Tibial nerve (tissue), 4 donors: ENCODE measurements at regions not wholly inside any gene's neighbourhood (a gene's known extent, or its start where the extent isn't known, plus 50 kb on each side); places are given as distances from the start of the nearest gene placed in this dataset.

Experiments used
- EP300 ChIP-seq, 2 donors: sonication (generic); formaldehyde crosslinking; IDR thresholded peaks; one replicate each; pipeline ENCODE4 v1.6.1; 2017; ENCODE audit warnings: antibody characterized with exemption in 2 of 2, mild to moderate bottlenecking in 1 of 2
- POLR2A ChIP-seq, 2 donors: fragments of 450-650 bp; IDR thresholded peaks; one replicate each; pipeline ENCODE4 v1.6.1; 2017; ENCODE audit warnings: antibody characterized with exemption in 2 of 2, mild to moderate bottlenecking in 2 of 2, moderate library complexity in 2 of 2
- TF ChIP-seq, protein P1 (sequence below), 5 experiments: fragments of 200-600 bp in 3 of 5; fragments of 450-650 bp in 2 of 5; sonication (generic) in 3 of 5; IDR thresholded peaks; one replicate each; pipeline ENCODE4 v1.5.1; 2016 to 2019; ENCODE audit warnings: antibody characterized with exemption in 5 of 5, mild to moderate bottlenecking in 3 of 5, moderate library complexity in 2 of 5

DNA sequence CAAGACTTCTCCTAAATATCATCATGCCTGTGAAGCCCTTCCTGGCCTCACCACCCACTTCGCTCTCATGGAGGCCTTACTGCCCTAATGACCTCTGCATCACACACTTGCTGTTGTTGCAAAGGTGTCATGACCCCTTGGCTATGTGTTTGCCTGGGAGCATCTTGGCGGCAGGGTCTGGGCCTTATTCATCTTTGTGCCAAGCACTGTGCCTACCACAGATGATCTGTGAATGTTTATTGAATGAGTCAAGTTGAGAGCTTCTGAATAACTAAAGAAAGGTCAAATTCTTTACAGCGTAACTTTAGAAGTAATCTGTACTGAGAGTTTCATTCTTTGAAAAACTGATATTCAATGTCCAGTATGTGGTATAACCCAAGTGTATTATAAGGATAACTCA is 113.3 kb downstream of the TTC8 start:
- TF ChIP-seq, protein P1, sequence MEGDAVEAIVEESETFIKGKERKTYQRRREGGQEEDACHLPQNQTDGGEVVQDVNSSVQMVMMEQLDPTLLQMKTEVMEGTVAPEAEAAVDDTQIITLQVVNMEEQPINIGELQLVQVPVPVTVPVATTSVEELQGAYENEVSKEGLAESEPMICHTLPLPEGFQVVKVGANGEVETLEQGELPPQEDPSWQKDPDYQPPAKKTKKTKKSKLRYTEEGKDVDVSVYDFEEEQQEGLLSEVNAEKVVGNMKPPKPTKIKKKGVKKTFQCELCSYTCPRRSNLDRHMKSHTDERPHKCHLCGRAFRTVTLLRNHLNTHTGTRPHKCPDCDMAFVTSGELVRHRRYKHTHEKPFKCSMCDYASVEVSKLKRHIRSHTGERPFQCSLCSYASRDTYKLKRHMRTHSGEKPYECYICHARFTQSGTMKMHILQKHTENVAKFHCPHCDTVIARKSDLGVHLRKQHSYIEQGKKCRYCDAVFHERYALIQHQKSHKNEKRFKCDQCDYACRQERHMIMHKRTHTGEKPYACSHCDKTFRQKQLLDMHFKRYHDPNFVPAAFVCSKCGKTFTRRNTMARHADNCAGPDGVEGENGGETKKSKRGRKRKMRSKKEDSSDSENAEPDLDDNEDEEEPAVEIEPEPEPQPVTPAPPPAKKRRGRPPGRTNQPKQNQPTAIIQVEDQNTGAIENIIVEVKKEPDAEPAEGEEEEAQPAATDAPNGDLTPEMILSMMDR (IDR thresholded peaks at IDR 0.05): no peak
- TF ChIP-seq POLR2A (IDR thresholded peaks at IDR 0.05): no peak
- no peak for TF ChIP-seq EP300 (IDR thresholded peaks at IDR 0.05)
